ENCODE measurements at regions not wholly inside any gene's neighbourhood (a gene's known extent, or its start where the extent isn't known, plus 50 kb on each side); places are given as distances from the start of the nearest gene placed in this dataset.

- TF ChIP-seq, protein P1, sequence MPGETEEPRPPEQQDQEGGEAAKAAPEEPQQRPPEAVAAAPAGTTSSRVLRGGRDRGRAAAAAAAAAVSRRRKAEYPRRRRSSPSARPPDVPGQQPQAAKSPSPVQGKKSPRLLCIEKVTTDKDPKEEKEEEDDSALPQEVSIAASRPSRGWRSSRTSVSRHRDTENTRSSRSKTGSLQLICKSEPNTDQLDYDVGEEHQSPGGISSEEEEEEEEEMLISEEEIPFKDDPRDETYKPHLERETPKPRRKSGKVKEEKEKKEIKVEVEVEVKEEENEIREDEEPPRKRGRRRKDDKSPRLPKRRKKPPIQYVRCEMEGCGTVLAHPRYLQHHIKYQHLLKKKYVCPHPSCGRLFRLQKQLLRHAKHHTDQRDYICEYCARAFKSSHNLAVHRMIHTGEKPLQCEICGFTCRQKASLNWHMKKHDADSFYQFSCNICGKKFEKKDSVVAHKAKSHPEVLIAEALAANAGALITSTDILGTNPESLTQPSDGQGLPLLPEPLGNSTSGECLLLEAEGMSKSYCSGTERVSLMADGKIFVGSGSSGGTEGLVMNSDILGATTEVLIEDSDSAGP (CRISPR knock-in tag; IDR thresholded peaks at IDR 0.05), result no peak
- TF ChIP-seq ZNF778 (CRISPR knock-in tag; IDR thresholded peaks at IDR 0.05) (no peak), CREM (IDR thresholded peaks at IDR 0.05; ENCODE audit: low read depth) (no peak), EHMT2 (IDR thresholded peaks at IDR 0.05) (no peak), REST (IDR thresholded peaks at IDR 0.05; ENCODE audit: borderline replicate concordance) (peak; percentile 37), REST (CRISPR knock-in tag; IDR thresholded peaks at IDR 0.05; ENCODE audit: low read depth) (no peak), CCNT2 (IDR thresholded peaks at IDR 0.05; ENCODE audit: borderline replicate concordance, extremely low read depth, insufficient read length, low read depth, low read length) (no peak), ZNF785 (CRISPR knock-in tag; IDR thresholded peaks at IDR 0.05) (no peak), ZNF668 (CRISPR knock-in tag; IDR thresholded peaks at IDR 0.05) (0 out of 2 replicates have a peak, but pooled peaks have one; percentile 33), RAD51 (IDR thresholded peaks at IDR 0.05; ENCODE audit: borderline replicate concordance, low read depth) (peak; percentile 85), NR2C2 (CRISPR knock-in tag; IDR thresholded peaks at IDR 0.05) (no peak), NR2C2 (tag; IDR thresholded peaks at IDR 0.05) (no peak), CXXC5 (CRISPR knock-in tag; IDR thresholded peaks at IDR 0.05) (peak; percentile 32; the same call in 1 of the 2 replicates)
- TF ChIP-seq, protein P2, sequence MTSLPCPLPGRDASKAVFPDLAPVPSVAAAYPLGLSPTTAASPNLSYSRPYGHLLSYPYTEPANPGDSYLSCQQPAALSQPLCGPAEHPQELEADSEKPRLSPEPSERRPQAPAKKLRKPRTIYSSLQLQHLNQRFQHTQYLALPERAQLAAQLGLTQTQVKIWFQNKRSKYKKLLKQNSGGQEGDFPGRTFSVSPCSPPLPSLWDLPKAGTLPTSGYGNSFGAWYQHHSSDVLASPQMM (CRISPR knock-in tag; IDR thresholded peaks at IDR 0.05), result no peak
- TF ChIP-seq, protein P3, sequence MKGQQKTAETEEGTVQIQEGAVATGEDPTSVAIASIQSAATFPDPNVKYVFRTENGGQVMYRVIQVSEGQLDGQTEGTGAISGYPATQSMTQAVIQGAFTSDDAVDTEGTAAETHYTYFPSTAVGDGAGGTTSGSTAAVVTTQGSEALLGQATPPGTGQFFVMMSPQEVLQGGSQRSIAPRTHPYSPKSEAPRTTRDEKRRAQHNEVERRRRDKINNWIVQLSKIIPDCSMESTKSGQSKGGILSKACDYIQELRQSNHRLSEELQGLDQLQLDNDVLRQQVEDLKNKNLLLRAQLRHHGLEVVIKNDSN (CRISPR knock-in tag; IDR thresholded peaks at IDR 0.05), result peak; percentile 85
- TF ChIP-seq, protein P4, sequence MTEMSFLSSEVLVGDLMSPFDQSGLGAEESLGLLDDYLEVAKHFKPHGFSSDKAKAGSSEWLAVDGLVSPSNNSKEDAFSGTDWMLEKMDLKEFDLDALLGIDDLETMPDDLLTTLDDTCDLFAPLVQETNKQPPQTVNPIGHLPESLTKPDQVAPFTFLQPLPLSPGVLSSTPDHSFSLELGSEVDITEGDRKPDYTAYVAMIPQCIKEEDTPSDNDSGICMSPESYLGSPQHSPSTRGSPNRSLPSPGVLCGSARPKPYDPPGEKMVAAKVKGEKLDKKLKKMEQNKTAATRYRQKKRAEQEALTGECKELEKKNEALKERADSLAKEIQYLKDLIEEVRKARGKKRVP (CRISPR knock-in tag; IDR thresholded peaks at IDR 0.05), result no peak
These were observed 101.9 kb upstream of the PIP4K2A start (continued) for GRCh38 chr10:22816298-22816653.
